Esophagus squamous epithelium (tissue), 5 donors: ENCODE measurements at regions not wholly inside any gene's neighbourhood (a gene's known extent, or its start where the extent isn't known, plus 50 kb on each side); places are given as distances from the start of the nearest gene placed in this dataset.

ENCODE experiments used
- DNase-seq: peaks from one replicate; lab custom pipeline; 2025; lab: John Stamatoyannopoulos, UW
- H3K27ac ChIP-seq, 4 donors: fragments of 200-600 bp; sonication (generic); one replicate each; pipeline ENCODE4 v1.5.1; 2016 to 2019; ENCODE audit warnings: mild to moderate bottlenecking in 1 of 4
- H3K27me3 ChIP-seq, 4 donors: fragments of 200-600 bp; sonication (generic); 1 replicate in 3 of 4; 2 replicates in 1 of 4; pipeline versions ENCODE4 v1.5.1 to v1.6.0; 2017 to 2021; ENCODE audit warnings: antibody characterized with exemption in 1 of 4
- H3K36me3 ChIP-seq, 3 donors: fragments of 200-600 bp; sonication (generic); one replicate each; pipeline ENCODE4 v1.5.1; 2016 to 2019
- H3K4me1 ChIP-seq, 3 donors: fragments of 200-600 bp; sonication (generic); one replicate each; pipeline ENCODE4 v1.5.1; 2017 to 2019
- H3K4me3 ChIP-seq, 4 donors: fragments of 200-600 bp; sonication (generic); 1 replicate in 3 of 4; 2 replicates in 1 of 4; pipeline ENCODE4 v1.5.1; 2016 to 2019; ENCODE audit warnings: mild to moderate bottlenecking in 2 of 4, moderate library complexity in 1 of 4
- H3K9me3 ChIP-seq, 3 donors: fragments of 200-600 bp; sonication (generic); one replicate each; pipeline ENCODE4 v1.5.1; 2016 to 2019
- POLR2A ChIP-seq, 4 donors: fragments of 450-650 bp; IDR thresholded peaks; one replicate each; pipeline ENCODE4 v1.6.1; 2017; ENCODE audit warnings: antibody characterized with exemption in 4 of 4, mild to moderate bottlenecking in 4 of 4, moderate library complexity in 3 of 4
- WGBS, 2 donors: methylation state at CpG; one replicate each; pipeline ENCODE4 v1.1.5; 2018; 5-methylcytosine and 5-hydroxymethylcytosine counted together
- intact Hi-C: fragments of 100-400 bp; cut with DNase I; formaldehyde crosslinking; loops from one replicate; pipeline ENCODE4 v1.15.0; 2022
- TF ChIP-seq, protein P1 (sequence below), 6 experiments: fragments of 450-650 bp in 4 of 6; fragments of 200-600 bp in 2 of 6; sonication (generic) in 2 of 6; IDR thresholded peaks; one replicate each; pipeline ENCODE4 v1.5.1; 2016 to 2019; ENCODE audit warnings: antibody characterized with exemption in 6 of 6, mild to moderate bottlenecking in 4 of 6, moderate library complexity in 4 of 6
- donor health status: DM: yes; HTN: yes; CAD: no.

- H3K9me3 ChIP-seq = no peaks in the 10 kb centered on the region
- no peaks in the 10 kb centered on the region for H3K27me3 ChIP-seq
- no peak overlapping the region for H3K4me3 ChIP-seq
- intact Hi-C loops = no loop called here
- TF ChIP-seq, protein P1, sequence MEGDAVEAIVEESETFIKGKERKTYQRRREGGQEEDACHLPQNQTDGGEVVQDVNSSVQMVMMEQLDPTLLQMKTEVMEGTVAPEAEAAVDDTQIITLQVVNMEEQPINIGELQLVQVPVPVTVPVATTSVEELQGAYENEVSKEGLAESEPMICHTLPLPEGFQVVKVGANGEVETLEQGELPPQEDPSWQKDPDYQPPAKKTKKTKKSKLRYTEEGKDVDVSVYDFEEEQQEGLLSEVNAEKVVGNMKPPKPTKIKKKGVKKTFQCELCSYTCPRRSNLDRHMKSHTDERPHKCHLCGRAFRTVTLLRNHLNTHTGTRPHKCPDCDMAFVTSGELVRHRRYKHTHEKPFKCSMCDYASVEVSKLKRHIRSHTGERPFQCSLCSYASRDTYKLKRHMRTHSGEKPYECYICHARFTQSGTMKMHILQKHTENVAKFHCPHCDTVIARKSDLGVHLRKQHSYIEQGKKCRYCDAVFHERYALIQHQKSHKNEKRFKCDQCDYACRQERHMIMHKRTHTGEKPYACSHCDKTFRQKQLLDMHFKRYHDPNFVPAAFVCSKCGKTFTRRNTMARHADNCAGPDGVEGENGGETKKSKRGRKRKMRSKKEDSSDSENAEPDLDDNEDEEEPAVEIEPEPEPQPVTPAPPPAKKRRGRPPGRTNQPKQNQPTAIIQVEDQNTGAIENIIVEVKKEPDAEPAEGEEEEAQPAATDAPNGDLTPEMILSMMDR (IDR thresholded peaks at IDR 0.05) = no peak
- TF ChIP-seq POLR2A (IDR thresholded peaks at IDR 0.05) = no peak
- H3K36me3 ChIP-seq = no peaks in the 10 kb centered on the region
- DNase-seq = no peak
- no peaks in the 10 kb centered on the region for H3K4me1 ChIP-seq
- no peak overlapping the region for H3K27ac ChIP-seq
Observed at GRCh38 chr21:16943231-16943630, 569.6 kb upstream of the CXADR start.

GRCh38 chr21:16945580-16945979 lies 567.3 kb upstream of the CXADR start:
- Histone ChIP-seq H3K9me3 (no peaks in the 10 kb centered on the region), H3K27me3 (no peaks in the 10 kb centered on the region), H3K36me3 (no peaks in the 10 kb centered on the region), H3K4me3 (no peak overlapping the region), H3K4me1 (no peaks in the 10 kb centered on the region), H3K27ac (no peak overlapping the region)
- WGBS, 2 donors = 44 to 100% methylated on average over 2 to 3 of the region's 3 CpGs
- TF ChIP-seq, protein P1 (IDR thresholded peaks at IDR 0.05) = no peak
- TF ChIP-seq POLR2A (IDR thresholded peaks at IDR 0.05) = no peak
- no peak for DNase-seq
- intact Hi-C loops = no loop called here

GRCh38 chr21:16956824-16957223 lies 556.0 kb upstream of the CXADR start:
- H3K36me3 ChIP-seq = no peaks in the 10 kb centered on the region

DNA sequence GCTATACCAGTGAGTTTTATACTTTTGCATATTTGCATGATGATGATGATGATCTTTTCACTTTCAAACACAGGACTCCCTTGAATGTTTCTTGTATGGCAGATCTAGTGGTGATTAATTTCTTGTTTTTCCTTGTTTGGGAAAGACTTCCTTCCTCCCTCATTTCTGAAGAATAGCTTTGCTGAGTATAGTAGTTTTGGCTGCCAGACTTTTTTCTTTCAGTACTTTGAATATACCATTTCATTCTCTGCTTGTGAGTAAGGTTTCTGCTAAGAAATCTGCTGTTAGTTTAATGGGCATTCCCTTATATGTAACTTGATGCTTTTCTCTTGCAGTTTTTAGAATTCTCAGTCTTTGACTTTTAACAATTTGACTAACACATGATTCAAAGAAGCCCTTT lies 547.4 kb upstream of the CXADR start:
- Histone ChIP-seq H3K4me1 (no peaks in the 10 kb centered on the region), H3K36me3 (no peaks in the 10 kb centered on the region), H3K27me3 (no peaks in the 10 kb centered on the region), H3K9me3 (peaks cover 0 to 18% (median 0%) of the 10 kb centered on the region in 3 donors), H3K4me3 (no peak overlapping the region), H3K27ac (no peak overlapping the region)
- no peak for TF ChIP-seq POLR2A (IDR thresholded peaks at IDR 0.05)
- TF ChIP-seq, protein P1 (IDR thresholded peaks at IDR 0.05) = no peak
- intact Hi-C loops = no loop called here
- no peak for DNase-seq

More at GRCh38 chr21:16956824-16957223, 556.0 kb upstream of the CXADR start:
- Histone ChIP-seq H3K4me3 (no peak overlapping the region), H3K4me1 (peaks cover 0 to 11% (median 0%) of the 10 kb centered on the region in 3 donors), H3K27ac (no peak overlapping the region), H3K27me3 (no peaks in the 10 kb centered on the region), H3K9me3 (no peaks in the 10 kb centered on the region)
- intact Hi-C loops = no loop called here
- no peak for TF ChIP-seq POLR2A (IDR thresholded peaks at IDR 0.05)
- no peak for DNase-seq

- Histone ChIP-seq H3K36me3 (no peaks in the 10 kb centered on the region), H3K4me3 (no peak overlapping the region), H3K4me1 (no peaks in the 10 kb centered on the region), H3K9me3 (peaks cover 0 to 18% (median 0%) of the 10 kb centered on the region in 3 donors), H3K27me3 (no peaks in the 10 kb centered on the region), H3K27ac (no peak overlapping the region)
- intact Hi-C loops = no loop called here
- DNase-seq = no peak
- WGBS, 2 donors = 78 to 80% methylated on average over 1 of the region's 1 CpG
- no peak for TF ChIP-seq POLR2A (IDR thresholded peaks at IDR 0.05)
- TF ChIP-seq, protein P1 (IDR thresholded peaks at IDR 0.05) = no peak
Observed at GRCh38 chr21:16968436-16968835, 544.4 kb upstream of the CXADR start.

DNA sequence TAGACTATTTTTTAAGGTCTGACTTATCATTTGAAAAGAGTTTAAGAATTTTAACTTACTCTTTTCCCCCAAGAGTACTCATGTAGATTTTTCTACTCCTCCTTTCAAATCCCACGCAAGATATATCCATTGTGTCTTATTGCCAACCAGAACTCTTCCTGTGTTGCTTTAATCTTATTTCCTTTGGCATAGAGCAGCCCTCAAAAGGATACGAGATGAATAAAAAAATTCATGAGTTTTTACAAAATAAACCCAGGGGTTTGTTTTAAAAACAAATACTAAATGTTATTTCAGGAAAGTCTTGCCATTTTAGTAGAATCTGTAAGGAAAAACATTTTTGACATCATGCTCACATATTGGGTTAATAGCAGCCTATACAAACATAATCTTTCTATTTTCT lies 543.2 kb upstream of the CXADR start:
- intact Hi-C loops = no loop called here
- no peaks in the 10 kb centered on the region for H3K36me3 ChIP-seq
- no peak overlapping the region for H3K27ac ChIP-seq
- H3K27me3 ChIP-seq = no peaks in the 10 kb centered on the region
- peaks cover 0 to 18% (median 0%) of the 10 kb centered on the region in 3 donors for H3K9me3 ChIP-seq
- DNase-seq = no peak
- TF ChIP-seq POLR2A (IDR thresholded peaks at IDR 0.05) = no peak
- TF ChIP-seq, protein P1 (IDR thresholded peaks at IDR 0.05) = no peak
- 42 to 69% methylated on average over 2 of the region's 2 CpGs for WGBS, 2 donors
- H3K4me1 ChIP-seq = no peaks in the 10 kb centered on the region
- H3K4me3 ChIP-seq = no peak overlapping the region
